ENCODE measurements at regions not wholly inside any gene's neighbourhood (a gene's known extent, or its start where the extent isn't known, plus 50 kb on each side); places are given as distances from the start of the nearest gene placed in this dataset.

DNA sequence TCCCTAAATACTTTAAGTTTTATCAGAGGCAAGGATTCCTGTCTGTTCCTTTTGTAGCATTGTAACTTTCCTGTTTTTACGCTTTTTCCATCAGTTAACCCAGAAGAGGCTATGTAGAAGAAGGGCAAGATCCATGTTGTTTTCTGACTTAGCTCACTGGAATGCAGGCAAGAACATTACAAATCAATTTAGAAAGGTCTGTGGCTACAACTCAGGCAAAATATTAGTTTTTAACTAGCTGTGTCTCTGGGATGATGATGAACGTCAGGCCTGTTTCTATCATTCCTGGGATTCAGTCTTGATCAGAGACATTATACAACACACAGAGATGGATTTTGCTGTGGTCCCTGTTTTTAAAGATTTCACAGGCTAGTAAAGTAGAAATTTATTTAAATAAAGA, 813.0 kb upstream of the POU3F4 start:
- Histone ChIP-seq H3K56ac (ENCODE audit: insufficient read length, low read depth, low read length) (no peak overlapping the region), H3K4me2 (ENCODE audit: insufficient read depth, insufficient read length, low read length) (no peak overlapping the region), H4K91ac (ENCODE audit: insufficient read length, low read depth, low read length) (no peak overlapping the region), H2AK5ac (ENCODE audit: insufficient read length, low read length) (no peak overlapping the region), H4K20me1 (ENCODE audit: control insufficient read depth, insufficient read depth, insufficient read length) (no peaks in the 10 kb centered on the region), H3K9ac (ENCODE audit: extremely low read depth, insufficient read length, low read length) (no peak overlapping the region), H3T11ph (ENCODE audit: low read length) (no peak overlapping the region), H4K5ac (ENCODE audit: insufficient read length, low read depth, low read length) (no peak overlapping the region), H3K27ac (ENCODE audit: insufficient read length, low read depth, low read length) (no peak overlapping the region), H3K4ac (ENCODE audit: low read depth, low read length) (no peak overlapping the region), H3K23me2 (ENCODE audit: insufficient read length, low read depth, low read length, poor library complexity, severe bottlenecking) (no peaks in the 10 kb centered on the region), H3K14ac (ENCODE audit: insufficient read depth, low read length) (no peak overlapping the region), H2BK5ac (ENCODE audit: insufficient read length, low read length) (no peak overlapping the region), H3K27me3 (ENCODE audit: insufficient read depth, low read length) (no peaks in the 10 kb centered on the region), H3K79me2 (ENCODE audit: insufficient read depth, low read length) (no peaks in the 10 kb centered on the region), H2BK15ac (ENCODE audit: low read depth, low read length) (no peak overlapping the region), H2BK20ac (ENCODE audit: low read depth, low read length, poor library complexity, severe bottlenecking) (no peak overlapping the region), H3K23ac (ENCODE audit: insufficient read length, low read depth, low read length) (no peak overlapping the region), H2AFZ (ENCODE audit: low read length) (no peak overlapping the region), H3K9me3 (ENCODE audit: control insufficient read depth, low read depth, low read length) (peaks cover 18% of the 10 kb centered on the region), H4K8ac (replicated peaks; ENCODE audit: insufficient read length, low read depth, low read length) (no peak overlapping the region), H3K4me1 (ENCODE audit: insufficient read depth, low read length) (no peaks in the 10 kb centered on the region), H2BK120ac (ENCODE audit: low read depth, low read length, poor library complexity, severe bottlenecking) (no peak overlapping the region), H3K79me1 (ENCODE audit: insufficient read depth, low read depth, low read length, poor library complexity, severe bottlenecking) (no peaks in the 10 kb centered on the region), H2BK12ac (ENCODE audit: insufficient read length, low read depth, low read length) (no peak overlapping the region), H3K18ac (ENCODE audit: insufficient read length, low read depth, low read length) (no peak overlapping the region)
- no peak for DNase-seq
- Mint-ChIP-seq H3K4me1 (peaks cover 0 to 3% of the 10 kb centered on the region in 2 experiments; a peak in 1 of 4 replicates), H3K36me3 (ENCODE audit: insufficient read depth in 1 of 3, low read depth in 3 of 3) (no peaks in the 10 kb centered on the region; a peak in 2 of 7 replicates), H3K27me3 (ENCODE audit: low read depth) (peaks cover 2% of the 10 kb centered on the region; the same call in 1 of the 2 replicates), H3K9me3 (peaks cover 46 to 50% of the 10 kb centered on the region in 2 experiments), H3K4me3 (no peak overlapping the region), H3K27ac (no peak overlapping the region)
- WGBS (ENCODE audit: extremely low coverage, insufficient read length, low lambda C conversion rate): no CpG with 5 or more reads among the region's 2 CpGs
- TF ChIP-seq, protein P1, sequence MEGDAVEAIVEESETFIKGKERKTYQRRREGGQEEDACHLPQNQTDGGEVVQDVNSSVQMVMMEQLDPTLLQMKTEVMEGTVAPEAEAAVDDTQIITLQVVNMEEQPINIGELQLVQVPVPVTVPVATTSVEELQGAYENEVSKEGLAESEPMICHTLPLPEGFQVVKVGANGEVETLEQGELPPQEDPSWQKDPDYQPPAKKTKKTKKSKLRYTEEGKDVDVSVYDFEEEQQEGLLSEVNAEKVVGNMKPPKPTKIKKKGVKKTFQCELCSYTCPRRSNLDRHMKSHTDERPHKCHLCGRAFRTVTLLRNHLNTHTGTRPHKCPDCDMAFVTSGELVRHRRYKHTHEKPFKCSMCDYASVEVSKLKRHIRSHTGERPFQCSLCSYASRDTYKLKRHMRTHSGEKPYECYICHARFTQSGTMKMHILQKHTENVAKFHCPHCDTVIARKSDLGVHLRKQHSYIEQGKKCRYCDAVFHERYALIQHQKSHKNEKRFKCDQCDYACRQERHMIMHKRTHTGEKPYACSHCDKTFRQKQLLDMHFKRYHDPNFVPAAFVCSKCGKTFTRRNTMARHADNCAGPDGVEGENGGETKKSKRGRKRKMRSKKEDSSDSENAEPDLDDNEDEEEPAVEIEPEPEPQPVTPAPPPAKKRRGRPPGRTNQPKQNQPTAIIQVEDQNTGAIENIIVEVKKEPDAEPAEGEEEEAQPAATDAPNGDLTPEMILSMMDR (conservative IDR thresholded peaks at IDR 0.05): no peak
